Suprapubic skin (tissue), 4 donors: ENCODE measurements at regions not wholly inside any gene's neighbourhood (a gene's known extent, or its start where the extent isn't known, plus 50 kb on each side); places are given as distances from the start of the nearest gene placed in this dataset.

ENCODE experiments used
- DNase-seq, 2 donors: peaks; one replicate each; pipeline ENCODE4 v3.0.0-alpha.2; 2019; ENCODE audit warnings: low spot score in 2 of 2
- H3K27ac ChIP-seq: fragments of 200-600 bp; sonication (generic); one replicate; pipeline ENCODE4 v1.5.1; 2019
- H3K27me3 ChIP-seq: fragments of 200-600 bp; sonication (generic); one replicate; pipeline ENCODE4 v1.5.1; 2019
- H3K36me3 ChIP-seq: fragments of 200-600 bp; sonication (generic); one replicate; pipeline ENCODE4 v1.5.1; 2019
- H3K4me1 ChIP-seq: fragments of 200-600 bp; sonication (generic); one replicate; pipeline ENCODE4 v1.5.1; 2019
- H3K4me3 ChIP-seq: fragments of 200-600 bp; sonication (generic); one replicate; pipeline ENCODE4 v1.5.1; 2019; ENCODE audit warnings: mild to moderate bottlenecking
- H3K9me3 ChIP-seq: fragments of 200-600 bp; sonication (generic); one replicate; pipeline ENCODE4 v1.5.1; 2019
- EP300 ChIP-seq: sonication (generic); formaldehyde crosslinking; IDR thresholded peaks from one replicate; pipeline ENCODE4 v1.6.1; 2017; ENCODE audit warnings: antibody characterized with exemption
- POLR2A ChIP-seq, 2 donors: fragments of 450-650 bp; IDR thresholded peaks; one replicate each; pipeline ENCODE4 v1.6.1; 2017; ENCODE audit warnings: antibody characterized with exemption in 2 of 2, mild to moderate bottlenecking in 2 of 2, moderate library complexity in 2 of 2
- POLR2AphosphoS5 ChIP-seq, 3 donors: sonication (generic); formaldehyde crosslinking; IDR thresholded peaks; one replicate each; pipeline ENCODE4 v1.6.1; 2017; ENCODE audit warnings: antibody characterized with exemption in 3 of 3
- WGBS: methylation state at CpG from one replicate; pipeline ENCODE4 v1.1.5; 2018; 5-methylcytosine and 5-hydroxymethylcytosine counted together
- TF ChIP-seq, protein P1 (sequence below), 2 donors: fragments of 200-600 bp in 1 of 2; fragments of 450-650 bp in 1 of 2; sonication (generic) in 1 of 2; IDR thresholded peaks; one replicate each; pipeline ENCODE4 v1.5.1; 2016 to 2019; ENCODE audit warnings: antibody characterized with exemption in 2 of 2, mild to moderate bottlenecking in 1 of 2, moderate library complexity in 1 of 2

DNA sequence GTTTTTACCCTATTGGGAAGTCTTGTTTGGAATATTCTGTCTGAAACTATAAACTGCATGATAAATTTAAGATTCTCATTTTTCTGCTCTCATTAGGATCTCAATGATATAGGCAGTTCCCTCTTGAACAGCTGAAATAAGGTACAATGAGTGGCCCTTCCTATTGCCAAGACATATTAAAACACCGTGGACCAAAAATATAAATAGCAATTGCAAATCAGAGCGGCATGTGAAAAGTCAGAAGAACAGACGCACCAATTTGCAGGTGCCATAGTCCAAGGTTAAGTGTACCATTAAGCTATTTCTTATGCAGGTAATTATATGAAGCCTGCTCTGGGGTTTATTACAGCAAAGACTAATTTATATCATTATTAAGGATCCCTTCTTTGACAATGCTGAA is 920.8 kb upstream of the CELF2 start:
- Histone ChIP-seq H3K4me3 (no peak overlapping the region), H3K9me3 (no peaks in the 10 kb centered on the region), H3K36me3 (no peaks in the 10 kb centered on the region), H3K27ac (no peak overlapping the region), H3K4me1 (no peaks in the 10 kb centered on the region), H3K27me3 (no peaks in the 10 kb centered on the region)
- WGBS = 91% methylated on average over 3 of the region's 3 CpGs
- DNase-seq = no peak
- TF ChIP-seq EP300 (no peak), POLR2A (IDR thresholded peaks at IDR 0.05) (no peak)

DNA sequence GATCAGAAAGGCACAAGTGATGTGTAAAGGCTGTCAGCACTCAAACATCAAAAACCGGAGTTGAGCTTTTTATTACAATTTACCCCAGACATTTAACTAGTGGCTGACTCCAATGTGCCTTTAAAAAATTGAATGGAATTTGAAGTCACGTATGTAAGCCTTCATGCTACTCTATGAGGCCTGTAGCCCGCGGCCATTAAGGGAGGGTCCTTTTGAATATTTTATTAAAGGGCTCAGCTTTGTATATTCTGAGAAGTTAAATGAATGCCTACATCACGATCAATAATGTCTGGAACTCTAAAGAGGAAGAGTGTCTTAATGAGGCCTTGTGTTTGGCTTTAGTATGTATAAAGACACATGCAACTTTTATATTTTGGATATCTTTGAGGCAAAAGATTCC is 916.6 kb upstream of the CELF2 start:
- no peak for DNase-seq
- H3K27ac ChIP-seq = no peak overlapping the region
- 79% methylated on average over 5 of the region's 5 CpGs for WGBS

GRCh38 chr10:10110844-10111490 is 906.7 kb upstream of the CELF2 start:
- no peak for DNase-seq
- no peaks in the 10 kb centered on the region for H3K9me3 ChIP-seq
- H3K27ac ChIP-seq = no peak overlapping the region
- WGBS = 66% methylated on average over 5 of the region's 5 CpGs
- no peak for TF ChIP-seq POLR2AphosphoS5 (IDR thresholded peaks at IDR 0.05)
- TF ChIP-seq, protein P1, sequence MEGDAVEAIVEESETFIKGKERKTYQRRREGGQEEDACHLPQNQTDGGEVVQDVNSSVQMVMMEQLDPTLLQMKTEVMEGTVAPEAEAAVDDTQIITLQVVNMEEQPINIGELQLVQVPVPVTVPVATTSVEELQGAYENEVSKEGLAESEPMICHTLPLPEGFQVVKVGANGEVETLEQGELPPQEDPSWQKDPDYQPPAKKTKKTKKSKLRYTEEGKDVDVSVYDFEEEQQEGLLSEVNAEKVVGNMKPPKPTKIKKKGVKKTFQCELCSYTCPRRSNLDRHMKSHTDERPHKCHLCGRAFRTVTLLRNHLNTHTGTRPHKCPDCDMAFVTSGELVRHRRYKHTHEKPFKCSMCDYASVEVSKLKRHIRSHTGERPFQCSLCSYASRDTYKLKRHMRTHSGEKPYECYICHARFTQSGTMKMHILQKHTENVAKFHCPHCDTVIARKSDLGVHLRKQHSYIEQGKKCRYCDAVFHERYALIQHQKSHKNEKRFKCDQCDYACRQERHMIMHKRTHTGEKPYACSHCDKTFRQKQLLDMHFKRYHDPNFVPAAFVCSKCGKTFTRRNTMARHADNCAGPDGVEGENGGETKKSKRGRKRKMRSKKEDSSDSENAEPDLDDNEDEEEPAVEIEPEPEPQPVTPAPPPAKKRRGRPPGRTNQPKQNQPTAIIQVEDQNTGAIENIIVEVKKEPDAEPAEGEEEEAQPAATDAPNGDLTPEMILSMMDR (IDR thresholded peaks at IDR 0.05) = no peak
- no peak for TF ChIP-seq EP300
- TF ChIP-seq POLR2A (IDR thresholded peaks at IDR 0.05) = no peak
- H3K36me3 ChIP-seq = no peaks in the 10 kb centered on the region
- H3K4me1 ChIP-seq = no peaks in the 10 kb centered on the region
- no peak overlapping the region for H3K4me3 ChIP-seq
- H3K27me3 ChIP-seq = no peaks in the 10 kb centered on the region

More for the DNA sequence above, 916.6 kb upstream of the CELF2 start:
- no peak for TF ChIP-seq POLR2AphosphoS5 (IDR thresholded peaks at IDR 0.05)
- no peak for TF ChIP-seq EP300
- TF ChIP-seq POLR2A (IDR thresholded peaks at IDR 0.05) = no peak
- TF ChIP-seq, protein P1 (IDR thresholded peaks at IDR 0.05) = no peak
- Histone ChIP-seq H3K9me3 (no peaks in the 10 kb centered on the region), H3K4me1 (no peaks in the 10 kb centered on the region), H3K27me3 (no peaks in the 10 kb centered on the region), H3K36me3 (no peaks in the 10 kb centered on the region), H3K4me3 (no peak overlapping the region)

DNA sequence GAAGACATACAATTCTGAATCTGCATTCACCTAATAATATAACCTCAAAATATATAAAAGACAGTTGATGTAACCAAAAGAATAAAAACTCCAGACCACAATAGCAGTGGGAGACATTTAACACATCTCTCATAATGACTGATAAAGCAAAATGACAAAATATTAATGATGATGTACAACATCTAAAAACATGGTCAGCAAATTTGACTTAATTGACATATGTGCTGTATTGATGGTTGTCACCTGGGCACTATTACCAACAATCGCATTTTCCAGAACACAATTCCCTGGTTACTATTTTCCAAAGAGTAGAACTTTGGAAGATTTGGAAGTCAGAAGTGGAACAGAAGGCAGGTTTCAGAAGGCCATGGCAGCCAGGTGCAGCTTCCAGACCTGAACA is 899.5 kb upstream of the CELF2 start:
- DNase-seq = no peak
- TF ChIP-seq POLR2AphosphoS5 (IDR thresholded peaks at IDR 0.05) (no peak), POLR2A (IDR thresholded peaks at IDR 0.05) (no peak), EP300 (no peak)
- TF ChIP-seq, protein P1 (IDR thresholded peaks at IDR 0.05) = no peak
- 96% methylated on average over 1 of the region's 1 CpG for WGBS
- no peak overlapping the region for H3K27ac ChIP-seq
- no peaks in the 10 kb centered on the region for H3K4me1 ChIP-seq
- H3K27me3 ChIP-seq = no peaks in the 10 kb centered on the region
- H3K4me3 ChIP-seq = no peak overlapping the region
- H3K9me3 ChIP-seq = no peaks in the 10 kb centered on the region
- H3K36me3 ChIP-seq = no peaks in the 10 kb centered on the region

GRCh38 chr10:10120671-10121070 is 897.0 kb upstream of the CELF2 start:
- DNase-seq = no peak
- H3K27me3 ChIP-seq = no peaks in the 10 kb centered on the region
- TF ChIP-seq, protein P1 (IDR thresholded peaks at IDR 0.05) = no peak
- TF ChIP-seq EP300 = no peak
- no peak for TF ChIP-seq POLR2AphosphoS5 (IDR thresholded peaks at IDR 0.05)
- no peak for TF ChIP-seq POLR2A (IDR thresholded peaks at IDR 0.05)
- H3K36me3 ChIP-seq = no peaks in the 10 kb centered on the region
- no peak overlapping the region for H3K27ac ChIP-seq
- 62% methylated on average over 3 of the region's 3 CpGs for whole genome bisulfite sequencing
- no peaks in the 10 kb centered on the region for H3K4me1 ChIP-seq
- H3K9me3 ChIP-seq = peaks cover 3% of the 10 kb centered on the region
- H3K4me3 ChIP-seq = no peak overlapping the region

DNA sequence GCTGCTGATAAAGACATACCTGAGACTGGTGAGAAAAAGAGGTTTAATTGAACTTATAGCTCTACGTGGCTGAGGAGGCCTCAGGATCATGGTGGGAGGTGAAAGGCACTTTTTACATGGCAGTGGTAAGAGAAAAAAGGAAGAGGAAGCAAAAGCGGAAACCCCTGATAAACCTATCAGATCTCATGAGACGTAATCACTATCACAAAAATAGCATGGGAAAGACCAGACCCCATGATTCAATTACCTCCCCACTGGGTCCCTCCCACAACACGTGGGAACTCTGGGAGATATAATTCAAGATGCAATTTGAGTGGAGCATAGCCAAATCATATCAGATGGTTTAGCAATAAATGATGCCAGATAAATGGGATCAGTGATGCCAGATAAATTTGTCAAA is 892.0 kb upstream of the CELF2 start:
- Histone ChIP-seq H3K4me1 (no peaks in the 10 kb centered on the region), H3K27me3 (no peaks in the 10 kb centered on the region), H3K36me3 (no peaks in the 10 kb centered on the region), H3K4me3 (no peak overlapping the region), H3K9me3 (peaks cover 10% of the 10 kb centered on the region), H3K27ac (no peak overlapping the region)
- WGBS = 64% methylated on average over 4 of the region's 4 CpGs
- TF ChIP-seq EP300 (no peak), POLR2A (IDR thresholded peaks at IDR 0.05) (no peak), POLR2AphosphoS5 (IDR thresholded peaks at IDR 0.05) (no peak)
- TF ChIP-seq, protein P1 (IDR thresholded peaks at IDR 0.05) = no peak
- DNase-seq = no peak
